ENCODE measurements at regions not wholly inside any gene's neighbourhood (a gene's known extent, or its start where the extent isn't known, plus 50 kb on each side); places are given as distances from the start of the nearest gene placed in this dataset.

GRCh38 chr13:31595563-31595962 lies 143.8 kb upstream of the RXFP2 start:
- no peak for TF ChIP-seq EZH2 (IDR thresholded peaks at IDR 0.05; ENCODE audit: insufficient read depth, poor library complexity, severe bottlenecking)
- no peak for TF ChIP-seq EZH2phosphoT487 (IDR thresholded peaks at IDR 0.05; ENCODE audit: insufficient read depth, low read depth)

Data from GM23248 (cell line).